HepG2 (cell line): ENCODE measurements at regions not wholly inside any gene's neighbourhood (a gene's known extent, or its start where the extent isn't known, plus 50 kb on each side); places are given as distances from the start of the nearest gene placed in this dataset.

Experiments used
- ATAC-seq: fragments of 200-7000 bp; cut with Tn5 transposase; 3 replicates; pipeline ENCODE4 v1.9.1; 2020; ENCODE audit warnings: mild to moderate bottlenecking, moderate library complexity
- BruUV-seq: library from RNA; stranded (reverse); fragments of 400-500 nt; replicated peaks from 2 replicates; lab custom pipeline; 2021; lab: Mats Ljungman, UMichigan
- CTCF ChIA-PET: fragments of 300-600 bp; formaldehyde crosslinking; extraction: SDS; loops from one replicate; lab custom pipeline; 2021; ENCODE audit warnings: low total read pairs, inconsistent platforms, low intra/inter-chr PET ratio; lab: Yijun Ruan, JAX
- POLR2A ChIA-PET: fragments of 350-600 bp; sonication (Branson Sonifier 250); formaldehyde crosslinking; loops from one replicate; lab custom pipeline; 2020; ENCODE audit warnings: antibody characterized with exemption, inconsistent platforms; lab: Yijun Ruan, JAX
- DNase-seq: peaks from one replicate; pipeline ENCODE4 v3.0.0-alpha.2; 2015; ENCODE audit warnings: low spot score
- FAIRE-seq: peaks from 3 replicates; lab custom pipeline; 2011; peaks lifted over from hg19 to GRCh38; lab: Jason Lieb, UNC
- H2AFZ ChIP-seq: one replicate; pipeline ENCODE4 v1.6.1; 2011; ENCODE audit warnings: low read length, inconsistent platforms
- H3K27ac ChIP-seq: fragments of 300-600 bp; 3 replicates; pipeline ENCODE4 v1.8.0; 2011; ENCODE audit warnings: mixed run types, mild to moderate bottlenecking, mixed read lengths, low read length, inconsistent platforms; ENCODE audit not compliant: insufficient read depth; ENCODE audit errors: extremely low read length
- H3K27me3 ChIP-seq, 2 experiments: fragments of 200-600 bp in 1 of 2; 2 replicates in 1 of 2; 3 replicates in 1 of 2; pipeline versions ENCODE4 v1.6.0 to v1.8.0; 2011; ENCODE audit warnings: low read length in 2 of 2, mild to moderate bottlenecking in 2 of 2, moderate library complexity in 2 of 2, inconsistent platforms in 1 of 2; ENCODE audit not compliant: insufficient read depth in 2 of 2, control insufficient read depth in 1 of 2
- H3K36me3 ChIP-seq, 2 experiments: fragments of 200-600 bp in 1 of 2; replicated peaks in 1 of 2; 2 replicates in 1 of 2; 3 replicates in 1 of 2; pipeline versions ENCODE4 v1.5.1 to v1.8.0; 2011; ENCODE audit warnings: low read length in 2 of 2, inconsistent platforms in 1 of 2; ENCODE audit not compliant: insufficient read depth in 2 of 2, control insufficient read depth in 1 of 2
- H3K4me1 ChIP-seq: 2 replicates; pipeline ENCODE4 v1.5.1; 2012; ENCODE audit warnings: low read length, inconsistent platforms; ENCODE audit not compliant: insufficient read depth
- H3K4me2 ChIP-seq: 2 replicates; pipeline ENCODE4 v1.6.0; 2011; ENCODE audit warnings: low read depth, low read length, inconsistent platforms
- H3K4me3 ChIP-seq, 3 experiments: fragments of 200-600 bp in 1 of 3; sonication (generic), shearing (Covaris generic) in 1 of 3; replicated peaks in 1 of 3; 2 replicates each; pipeline ENCODE4 v1.5.1; 2011 to 2016; ENCODE audit warnings: low read length in 3 of 3, inconsistent platforms in 2 of 3, low read depth in 2 of 3, mild to moderate bottlenecking in 2 of 3, control low read depth in 1 of 3, mixed read lengths in 1 of 3; ENCODE audit not compliant: insufficient read depth in 1 of 3
- H3K79me2 ChIP-seq: one replicate; pipeline ENCODE4 v1.6.1; 2011; ENCODE audit warnings: low read length, inconsistent platforms; ENCODE audit not compliant: insufficient read depth
- H3K9ac ChIP-seq: 2 replicates; pipeline ENCODE4 v1.6.0; 2011; ENCODE audit warnings: mild to moderate bottlenecking, low read depth, low read length, inconsistent platforms; ENCODE audit not compliant: insufficient read depth
- H3K9me3 ChIP-seq: 2 replicates; pipeline ENCODE4 v1.5.1; 2012; ENCODE audit warnings: mild to moderate bottlenecking, low read length
- H4K20me1 ChIP-seq: 2 replicates; pipeline ENCODE4 v1.6.0; 2011; ENCODE audit warnings: inconsistent platforms, mild to moderate bottlenecking, low read length, moderate library complexity; ENCODE audit not compliant: insufficient read depth
- DNMT1 ChIP-seq: sonication (generic); formaldehyde crosslinking; IDR thresholded peaks from 2 replicates; pipeline ENCODE4 v1.5.1; 2020; ENCODE audit warnings: mild to moderate bottlenecking, missing genetic modification reagents
- DPF2 ChIP-seq: sonication (generic); formaldehyde crosslinking; IDR thresholded peaks from 2 replicates; pipeline ENCODE4 v1.4.0; 2020; ENCODE audit warnings: mild to moderate bottlenecking, low read depth, missing genetic modification reagents, borderline replicate concordance
- FOXA3 ChIP-seq: IDR thresholded peaks from 2 replicates; pipeline ENCODE4 v1.6.1; 2016; ENCODE audit warnings: missing genetic modification reagents, missing compliant biosample characterization
- HIVEP1 ChIP-seq: sonication (generic); formaldehyde crosslinking; IDR thresholded peaks from 2 replicates; pipeline ENCODE4 v1.4.0; 2020; ENCODE audit warnings: mild to moderate bottlenecking, missing genetic modification reagents
- JUND ChIP-seq: sonication (generic); formaldehyde crosslinking; IDR thresholded peaks from 2 replicates; pipeline ENCODE4 v1.8.0; 2022; ENCODE audit warnings: mild to moderate bottlenecking, missing genetic modification reagents
- MED8 ChIP-seq: sonication (generic); formaldehyde crosslinking; IDR thresholded peaks from 2 replicates; pipeline ENCODE4 v1.8.1; 2023; ENCODE audit warnings: mild to moderate bottlenecking, missing genetic modification reagents; ENCODE audit not compliant: insufficient replicate concordance
- PLSCR1 ChIP-seq: sonication (generic); formaldehyde crosslinking; IDR thresholded peaks from 2 replicates; pipeline ENCODE4 v1.5.0; 2020; ENCODE audit warnings: missing genetic modification reagents, mild to moderate bottlenecking, borderline replicate concordance
- TAF1 ChIP-seq: sonication (generic); formaldehyde crosslinking; IDR thresholded peaks from 2 replicates; pipeline ENCODE4 v1.4.0; 2020; ENCODE audit warnings: missing genetic modification reagents
- ZNF609 ChIP-seq: sonication (generic); formaldehyde crosslinking; IDR thresholded peaks from 2 replicates; pipeline ENCODE4 v1.4.0; 2020; ENCODE audit warnings: mild to moderate bottlenecking, missing genetic modification reagents, borderline replicate concordance
- ZNF773 ChIP-seq: sonication (generic); formaldehyde crosslinking; IDR thresholded peaks from 2 replicates; pipeline ENCODE4 v1.4.0; 2020; ENCODE audit warnings: missing genetic modification reagents, borderline replicate concordance
- ZNF776 ChIP-seq: sonication (generic); formaldehyde crosslinking; IDR thresholded peaks from 2 replicates; pipeline ENCODE4 v1.4.0; 2020; ENCODE audit warnings: mild to moderate bottlenecking, missing genetic modification reagents
- WGBS: methylation state at CpG from one replicate; pipeline ENCODE4 v1.1.6; 2017; ENCODE audit warnings: low lambda C conversion rate; 5-methylcytosine and 5-hydroxymethylcytosine counted together
- in situ Hi-C: cut with HindIII; loops from 2 replicates; pipeline ENCODE4 v1.10.0; 2017; ENCODE audit warnings: low pct_unique_long_range_greater_than_20kb; ENCODE audit not compliant: extremely low pct_ligation_motif_present
- intact Hi-C: fragments of 100-400 bp; cut with micrococcal nuclease; formaldehyde crosslinking; loops from one replicate; pipeline ENCODE4 v1.10.0; 2022; ENCODE audit not compliant: unreplicated experiment

- H3K36me3 ChIP-seq: no peaks in the 10 kb centered on the region
- H3K27me3 ChIP-seq: no peaks in the 10 kb centered on the region
- ATAC-seq (no peak), DNase-seq (no peak), FAIRE-seq (no peak)
- H3K27ac ChIP-seq: no peak overlapping the region
- H2AFZ ChIP-seq: no peak overlapping the region
- intact Hi-C loops (no loop called here), in situ Hi-C loops (no loop called here)
- CTCF ChIA-PET: no interaction called here
- no peaks in the 10 kb centered on the region for H3K79me2 ChIP-seq
- H3K4me3 ChIP-seq: no peak overlapping the region
- POLR2A ChIA-PET: no interaction called here
- no peaks in the 10 kb centered on the region for H3K9me3 ChIP-seq
- WGBS: 13% methylated on average over 3 of the region's 3 CpGs
- BruUV-seq: no TSS peak
- no peaks in the 10 kb centered on the region for H3K4me1 ChIP-seq
- H4K20me1 ChIP-seq: no peaks in the 10 kb centered on the region
- no peak overlapping the region for H3K9ac ChIP-seq
- TF ChIP-seq DPF2 (CRISPR knock-in tag) (no peak), ZNF776 (CRISPR knock-in tag) (no peak), PLSCR1 (CRISPR knock-in tag) (no peak), FOXA3 (CRISPR knock-in tag) (no peak), DNMT1 (CRISPR knock-in tag) (no peak), HIVEP1 (CRISPR knock-in tag) (no peak), ZNF609 (CRISPR knock-in tag) (no peak), ZNF773 (no peak), MED8 (CRISPR knock-in tag) (no peak), TAF1 (no peak), JUND (no peak)
- H3K4me2 ChIP-seq: no peak overlapping the region
Measured at GRCh38 chr14:49512147-49512551, 74.0 kb downstream of the RPS29 start.
